ENCODE measurements at regions not wholly inside any gene's neighbourhood (a gene's known extent, or its start where the extent isn't known, plus 50 kb on each side); places are given as distances from the start of the nearest gene placed in this dataset.
"Not testable (repeated sequence)": the region's sequence is repeated elsewhere in the genome, so short reads cannot be mapped to it uniquely, and the experiment has no call there.

DNA sequence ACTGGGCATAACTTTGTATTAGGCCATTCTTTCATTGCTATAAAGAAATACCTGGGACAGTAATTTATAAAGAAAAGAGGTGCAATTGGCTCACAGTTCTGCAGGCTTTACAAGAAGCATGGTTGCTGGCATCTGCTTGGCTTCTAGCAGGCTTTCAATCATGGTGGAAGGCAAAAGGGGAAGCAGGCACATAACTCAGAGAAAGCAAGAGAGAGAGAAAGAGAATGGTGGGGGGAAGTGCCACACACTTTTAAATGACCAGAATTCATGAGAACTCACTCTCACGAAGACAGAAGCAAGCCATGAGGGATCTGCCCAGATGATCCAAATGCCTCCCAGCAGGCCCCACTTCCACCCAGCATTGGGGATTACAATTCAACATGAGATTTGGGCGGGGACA is 179.7 kb downstream of the SPRY2 start:
- no peak for ATAC-seq
- Mint-ChIP-seq H3K36me3 (no peaks in the 10 kb centered on the region), H3K27ac (no peak overlapping the region), H3K9me3 (peaks cover 8% of the 10 kb centered on the region in 2 donors)
- no peak for DNase-seq (ENCODE audit: low spot score in 2 of 2)

DNA sequence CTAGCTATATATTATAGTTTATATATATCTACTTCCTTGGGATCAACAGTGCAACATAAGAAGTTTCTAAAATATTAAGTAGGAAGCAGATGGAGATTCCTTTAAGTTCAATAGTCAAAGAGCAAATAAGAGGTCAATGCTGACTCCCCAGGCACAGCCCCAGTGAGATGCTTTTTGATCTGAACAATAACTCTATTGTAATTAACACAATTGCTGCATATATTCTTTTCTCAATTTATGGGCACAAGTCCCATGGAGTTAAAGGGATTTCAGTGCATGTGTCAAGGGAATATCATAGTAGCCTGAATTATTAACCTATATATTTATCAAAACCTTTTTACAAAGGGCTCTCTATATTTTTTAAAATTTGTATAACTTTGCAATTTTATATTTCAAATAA is 180.8 kb downstream of the SPRY2 start:
- no peak for ATAC-seq
- Mint-ChIP-seq H3K9me3 (peaks cover 8% of the 10 kb centered on the region in 2 donors), H3K36me3 (no peaks in the 10 kb centered on the region), H3K27ac (no peak overlapping the region)
- DNase-seq (ENCODE audit: low spot score in 2 of 2) = no peak

DNA sequence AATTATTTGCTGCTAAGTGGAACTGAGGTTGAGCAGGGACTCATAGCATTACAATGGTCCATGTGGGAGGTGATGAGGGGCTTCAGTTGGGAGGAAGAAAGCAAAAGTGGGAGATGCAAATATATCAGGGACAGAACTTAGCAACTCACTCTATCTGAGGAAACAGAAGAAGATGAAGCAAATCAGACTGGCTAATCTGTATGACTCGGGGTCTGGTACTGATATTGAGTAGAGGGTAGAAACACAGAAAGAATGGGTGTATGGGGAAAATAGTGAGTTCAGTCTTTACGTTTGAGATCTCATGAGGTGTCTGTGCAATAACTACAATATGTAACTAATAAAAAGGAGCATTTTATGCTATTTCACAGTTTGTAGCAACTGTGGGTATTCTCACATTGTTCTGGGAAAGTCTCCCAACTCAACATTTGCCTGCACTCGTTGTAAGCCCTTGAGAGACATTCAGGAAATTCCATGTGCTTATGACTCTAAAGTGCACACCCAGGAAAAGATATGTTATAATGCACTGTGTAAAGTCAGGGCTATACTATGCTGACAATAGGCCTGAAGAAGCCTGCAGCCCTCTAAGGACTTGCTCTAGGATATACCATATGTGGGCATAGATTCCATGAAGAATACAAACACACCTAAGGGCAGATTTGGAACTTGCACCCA is 183.5 kb downstream of the SPRY2 start:
- no peak overlapping the region for H3K27ac Mint-ChIP-seq
- H3K9me3 Mint-ChIP-seq = peaks cover 3 to 8% of the 10 kb centered on the region in 2 donors
- H3K36me3 Mint-ChIP-seq = no peaks in the 10 kb centered on the region
- ATAC-seq (no peak), DNase-seq (ENCODE audit: low spot score in 2 of 2) (no peak)

DNA sequence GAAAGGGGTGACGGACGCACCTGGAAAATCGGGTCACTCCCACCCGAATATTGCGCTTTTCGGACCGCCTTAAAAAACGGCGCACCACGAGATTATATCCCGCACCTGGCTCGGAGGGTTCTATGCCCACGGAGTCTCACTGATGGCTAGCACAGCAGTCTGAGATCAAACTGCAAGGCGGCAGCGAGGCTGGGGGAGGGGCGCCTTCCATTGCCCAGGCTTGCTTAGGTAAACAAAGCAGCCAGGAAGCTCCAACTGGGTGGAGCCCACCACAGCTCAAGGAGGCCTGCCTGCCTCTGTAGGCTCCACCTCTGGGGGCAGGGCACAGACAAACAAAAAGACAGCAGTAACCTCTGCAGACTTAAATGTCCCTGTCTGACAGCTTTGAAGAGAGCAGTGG is 188.8 kb downstream of the SPRY2 start:
- H3K27ac Mint-ChIP-seq; H3K36me3 Mint-ChIP-seq; DNase-seq (ENCODE audit: low spot score in 2 of 2); ATAC-seq; H3K9me3 Mint-ChIP-seq: not testable (repeated sequence)

DNA sequence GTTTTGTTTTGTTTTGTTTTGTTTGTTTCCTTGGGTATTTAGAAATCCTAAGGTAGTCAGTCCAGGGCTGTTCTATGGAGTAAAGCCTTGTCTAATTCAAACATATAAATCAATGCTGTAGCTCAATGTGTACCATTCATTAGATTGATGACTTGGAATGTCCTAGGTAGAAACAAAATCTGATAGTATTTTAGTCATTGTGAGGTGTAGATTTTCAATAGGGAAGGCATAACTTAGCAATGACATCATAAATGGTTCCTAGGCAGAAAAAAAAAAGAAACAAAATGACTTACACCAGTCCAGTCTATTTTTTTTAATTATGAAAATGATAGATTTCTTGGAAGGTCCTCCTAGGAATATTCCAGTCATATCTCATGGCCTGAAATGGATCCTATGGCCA is 189.9 kb downstream of the SPRY2 start:
- no peak for DNase-seq (ENCODE audit: low spot score in 2 of 2)
- ATAC-seq = no peak
- Mint-ChIP-seq H3K27ac (no peak overlapping the region), H3K9me3 (peaks cover 4 to 5% of the 10 kb centered on the region in 2 donors), H3K36me3 (no peaks in the 10 kb centered on the region)

DNA sequence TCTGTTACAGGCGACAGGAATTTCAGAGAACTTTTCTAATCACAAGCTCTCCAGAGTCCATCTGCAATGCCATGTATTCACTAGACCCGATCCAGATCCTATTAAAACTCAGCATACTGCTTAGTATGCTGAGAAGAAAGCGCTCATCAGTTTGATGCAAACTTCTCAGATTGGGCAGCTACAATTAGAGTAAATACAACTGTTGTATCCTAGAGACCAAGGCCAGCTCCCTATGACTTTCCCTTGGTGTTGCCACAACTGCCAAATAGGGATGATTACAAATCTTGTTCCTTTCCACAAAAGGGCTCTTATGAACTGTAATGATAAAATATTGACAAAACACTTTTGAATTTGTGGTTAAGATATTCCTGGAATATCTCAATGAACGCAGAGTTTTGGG is 191.2 kb downstream of the SPRY2 start:
- Mint-ChIP-seq H3K9me3 (peaks cover 4 to 5% of the 10 kb centered on the region in 2 donors), H3K36me3 (no peaks in the 10 kb centered on the region), H3K27ac (no peak overlapping the region)
- DNase-seq (ENCODE audit: low spot score in 2 of 2) = no peak
- ATAC-seq = no peak

DNA sequence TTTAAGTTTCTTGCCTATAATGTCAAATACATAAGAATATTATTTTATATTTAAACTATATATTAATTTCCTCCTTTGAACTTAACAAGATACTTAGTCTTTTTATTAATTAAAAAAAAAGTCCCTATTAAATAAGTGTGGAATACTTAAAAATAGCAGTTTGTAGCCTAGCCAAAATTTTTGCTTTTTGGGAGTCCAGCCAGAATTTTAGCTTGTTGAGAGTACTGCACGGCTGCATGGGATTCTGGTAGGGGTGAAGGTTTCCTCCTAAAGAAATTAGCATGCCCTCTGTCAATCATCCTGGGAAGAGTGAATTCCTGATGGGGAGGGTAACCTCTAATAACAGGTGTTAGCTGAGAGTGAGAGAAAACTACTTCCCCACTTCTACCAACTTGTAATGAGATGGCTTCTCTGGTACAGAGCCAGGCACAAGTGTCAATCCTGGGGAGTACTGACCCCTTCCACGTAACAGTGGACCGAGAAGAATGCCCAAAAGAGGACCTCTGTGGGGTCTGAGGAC is 195.7 kb downstream of the SPRY2 start:
- Mint-ChIP-seq H3K27ac (no peak overlapping the region), H3K9me3 (no peaks in the 10 kb centered on the region), H3K36me3 (no peaks in the 10 kb centered on the region)
- DNase-seq (ENCODE audit: low spot score in 2 of 2) = no peak
- no peak for ATAC-seq

DNA sequence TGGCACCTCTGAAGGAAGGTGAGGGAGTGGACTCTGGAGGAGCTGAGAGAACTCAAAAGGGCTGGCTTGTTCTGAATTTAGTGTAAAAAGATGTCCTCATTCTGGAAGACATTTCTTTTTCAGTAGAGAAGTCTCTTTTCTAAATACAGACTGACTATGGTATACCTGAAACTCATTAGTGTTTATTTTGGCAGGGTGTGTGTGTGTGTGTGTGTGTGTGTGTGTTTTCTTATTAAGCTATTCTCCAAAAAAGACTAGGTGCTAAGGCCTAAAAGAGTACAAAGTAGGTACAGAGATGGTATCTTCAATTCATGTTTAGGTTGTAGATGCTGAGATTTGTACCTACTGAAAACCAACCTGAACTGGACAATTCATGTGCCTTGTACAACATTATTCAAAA is 196.4 kb downstream of the SPRY2 start:
- H3K9me3 Mint-ChIP-seq = no peaks in the 10 kb centered on the region
- H3K27ac Mint-ChIP-seq = no peak overlapping the region
- no peak for ATAC-seq
- H3K36me3 Mint-ChIP-seq = no peaks in the 10 kb centered on the region
- DNase-seq (ENCODE audit: low spot score in 2 of 2) = no peak

DNA sequence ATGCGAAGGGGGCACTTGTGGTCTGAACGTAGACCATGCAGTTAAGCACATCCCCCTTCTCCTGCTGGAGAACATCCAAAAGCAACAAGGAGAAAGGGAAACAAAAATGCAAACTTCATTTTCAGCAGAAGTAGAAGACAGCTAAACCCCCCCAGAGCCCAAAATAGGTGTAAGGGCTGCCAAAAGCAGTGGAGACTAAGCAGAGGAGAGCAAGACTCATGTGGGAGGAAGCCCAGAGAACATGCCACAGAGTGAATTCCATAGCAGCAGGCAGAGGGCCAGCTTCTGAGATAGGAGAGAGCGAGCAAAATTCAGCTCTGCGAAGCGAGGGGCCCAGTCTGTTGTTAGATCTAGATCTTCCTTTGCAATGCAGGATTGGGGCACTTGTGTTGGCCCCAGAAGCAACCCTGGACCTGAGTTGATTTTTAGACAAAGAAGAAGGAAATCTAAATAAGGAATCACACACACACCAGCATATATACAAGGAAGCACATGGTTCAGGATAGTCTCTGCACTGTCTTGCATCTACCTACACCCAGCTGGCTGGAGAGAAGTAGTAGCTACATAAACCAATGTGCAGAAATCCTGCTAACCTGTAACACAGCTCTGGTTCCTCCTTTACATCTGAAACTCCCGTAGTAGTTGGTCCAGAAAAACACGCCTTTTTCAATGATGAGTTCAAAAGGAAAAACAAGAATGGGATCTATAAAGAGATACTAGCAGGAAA is 199.6 kb downstream of the SPRY2 start:
- no peak for ATAC-seq
- no peaks in the 10 kb centered on the region for H3K9me3 Mint-ChIP-seq
- H3K36me3 Mint-ChIP-seq = no peaks in the 10 kb centered on the region
- no peak for DNase-seq (ENCODE audit: low spot score in 2 of 2)
- no peak overlapping the region for H3K27ac Mint-ChIP-seq

DNA sequence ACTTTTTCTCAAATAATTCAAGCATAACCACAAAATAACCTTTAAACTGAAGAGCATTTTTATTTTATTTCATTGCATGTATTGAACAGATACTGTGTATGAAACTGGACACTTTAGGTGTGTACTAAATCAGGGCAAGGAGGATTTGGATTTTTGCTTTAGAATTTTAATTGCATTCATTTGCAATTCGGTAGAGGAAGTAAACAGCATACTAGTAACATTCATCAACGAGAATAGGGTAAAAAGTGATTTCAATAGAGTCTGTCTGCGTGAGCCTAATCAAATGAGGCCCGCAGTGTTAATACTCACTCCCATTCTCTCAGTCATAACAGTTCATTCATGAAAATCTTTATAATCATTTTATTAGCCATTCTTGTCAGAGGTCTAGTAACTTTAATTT is 200.2 kb downstream of the SPRY2 start:
- DNase-seq (ENCODE audit: low spot score in 2 of 2) (no peak), ATAC-seq (no peak)
- no peaks in the 10 kb centered on the region for H3K36me3 Mint-ChIP-seq
- no peak overlapping the region for H3K27ac Mint-ChIP-seq
- no peaks in the 10 kb centered on the region for H3K9me3 Mint-ChIP-seq

DNA sequence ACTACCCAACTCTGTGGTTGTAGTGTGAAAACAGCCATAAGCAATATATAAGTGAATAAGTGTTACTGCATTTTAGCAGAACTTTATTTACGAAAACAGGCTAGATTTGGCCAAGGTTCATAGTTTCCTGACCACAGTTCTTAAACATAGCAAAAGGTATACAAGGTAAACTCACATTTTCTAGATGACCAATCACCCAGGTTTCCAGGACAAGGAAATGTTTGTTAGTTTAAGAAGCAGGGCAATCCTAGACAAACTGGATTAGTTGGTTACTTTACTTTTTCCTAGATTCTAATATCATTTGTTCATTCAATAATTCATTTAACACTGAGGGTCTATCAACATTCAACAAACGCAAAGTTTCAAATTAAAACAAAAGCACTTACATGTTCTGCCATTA is 201.7 kb downstream of the SPRY2 start:
- ATAC-seq (no peak), DNase-seq (ENCODE audit: low spot score in 2 of 2) (no peak)
- no peaks in the 10 kb centered on the region for H3K36me3 Mint-ChIP-seq
- H3K9me3 Mint-ChIP-seq = no peaks in the 10 kb centered on the region
- no peak overlapping the region for H3K27ac Mint-ChIP-seq

DNA sequence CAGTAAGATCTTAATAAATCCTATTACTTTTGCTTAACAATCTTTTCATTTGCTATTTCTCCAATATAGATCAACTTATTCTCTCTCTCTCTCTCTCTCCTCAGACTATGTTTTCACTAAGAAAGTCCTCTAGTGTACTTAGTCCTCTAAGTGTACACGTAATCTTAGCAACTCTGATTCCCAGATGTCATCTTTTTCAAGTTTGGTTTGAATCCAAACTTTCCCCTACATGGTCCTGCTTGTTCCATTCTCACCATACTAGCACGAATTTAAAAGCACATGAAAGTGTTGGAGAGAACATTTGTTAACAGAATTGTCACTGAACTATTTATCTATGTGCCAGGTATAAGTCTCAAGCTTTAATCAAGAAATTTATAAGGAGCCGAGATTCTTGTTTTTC is 202.9 kb downstream of the SPRY2 start:
- Mint-ChIP-seq H3K9me3 (no peaks in the 10 kb centered on the region), H3K36me3 (no peaks in the 10 kb centered on the region), H3K27ac (no peak overlapping the region)
- DNase-seq (ENCODE audit: low spot score in 2 of 2) (no peak), ATAC-seq (no peak)

DNA sequence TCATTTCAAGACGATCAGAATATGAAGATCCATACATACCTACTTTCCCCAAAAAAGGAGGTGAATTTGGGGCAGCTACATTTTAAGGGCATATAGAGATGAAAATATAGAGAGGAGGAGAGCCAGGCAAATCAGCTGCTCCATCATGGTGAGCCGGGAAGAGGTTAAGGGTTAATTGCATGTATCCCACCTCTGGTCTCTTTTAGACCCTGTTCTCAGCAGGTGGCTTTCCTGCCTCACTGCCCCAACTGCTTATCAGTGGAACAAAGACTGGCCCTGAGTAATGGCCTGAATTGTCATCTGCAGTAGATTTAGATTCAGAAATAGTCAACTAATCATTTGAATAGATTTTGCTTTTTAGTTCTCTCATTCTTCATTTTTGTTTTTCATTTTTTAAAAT is 206.6 kb downstream of the SPRY2 start:
- ATAC-seq (no peak), DNase-seq (ENCODE audit: low spot score in 2 of 2) (no peak)
- Mint-ChIP-seq H3K36me3 (no peaks in the 10 kb centered on the region), H3K27ac (no peak overlapping the region), H3K9me3 (no peaks in the 10 kb centered on the region)

DNA sequence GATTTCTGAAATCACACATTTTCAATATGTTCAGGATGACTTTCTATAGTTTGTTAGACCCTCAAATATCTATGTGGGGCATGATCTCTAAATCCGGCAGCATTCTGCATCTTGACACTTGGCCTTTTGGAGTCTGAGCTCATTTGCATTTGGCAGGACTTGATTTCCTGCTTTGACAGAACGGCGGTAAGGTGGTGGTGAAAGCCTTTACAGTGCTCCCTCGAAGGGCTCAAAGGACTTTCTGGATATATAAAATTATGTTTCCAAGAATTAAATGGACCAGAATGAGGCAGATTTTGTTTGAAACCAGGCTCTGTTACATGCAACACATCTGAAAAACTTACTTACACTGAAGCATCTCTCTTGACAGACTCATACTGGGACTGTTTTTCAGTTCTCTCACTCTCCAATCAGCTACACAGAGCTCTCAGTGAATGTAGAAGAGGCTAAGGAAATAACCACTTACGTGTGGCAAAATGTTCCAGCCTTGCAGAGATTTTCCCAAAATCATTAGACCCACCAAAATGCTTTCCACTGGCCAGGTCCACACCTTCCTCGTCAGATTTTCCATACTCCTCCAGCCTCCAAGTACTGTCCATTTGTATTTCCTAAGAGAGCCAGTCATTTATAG is 207.2 kb downstream of the SPRY2 start:
- ATAC-seq = no peak
- no peak for DNase-seq (ENCODE audit: low spot score in 2 of 2)
- Mint-ChIP-seq H3K27ac (no peak overlapping the region), H3K9me3 (no peaks in the 10 kb centered on the region), H3K36me3 (no peaks in the 10 kb centered on the region)

DNA sequence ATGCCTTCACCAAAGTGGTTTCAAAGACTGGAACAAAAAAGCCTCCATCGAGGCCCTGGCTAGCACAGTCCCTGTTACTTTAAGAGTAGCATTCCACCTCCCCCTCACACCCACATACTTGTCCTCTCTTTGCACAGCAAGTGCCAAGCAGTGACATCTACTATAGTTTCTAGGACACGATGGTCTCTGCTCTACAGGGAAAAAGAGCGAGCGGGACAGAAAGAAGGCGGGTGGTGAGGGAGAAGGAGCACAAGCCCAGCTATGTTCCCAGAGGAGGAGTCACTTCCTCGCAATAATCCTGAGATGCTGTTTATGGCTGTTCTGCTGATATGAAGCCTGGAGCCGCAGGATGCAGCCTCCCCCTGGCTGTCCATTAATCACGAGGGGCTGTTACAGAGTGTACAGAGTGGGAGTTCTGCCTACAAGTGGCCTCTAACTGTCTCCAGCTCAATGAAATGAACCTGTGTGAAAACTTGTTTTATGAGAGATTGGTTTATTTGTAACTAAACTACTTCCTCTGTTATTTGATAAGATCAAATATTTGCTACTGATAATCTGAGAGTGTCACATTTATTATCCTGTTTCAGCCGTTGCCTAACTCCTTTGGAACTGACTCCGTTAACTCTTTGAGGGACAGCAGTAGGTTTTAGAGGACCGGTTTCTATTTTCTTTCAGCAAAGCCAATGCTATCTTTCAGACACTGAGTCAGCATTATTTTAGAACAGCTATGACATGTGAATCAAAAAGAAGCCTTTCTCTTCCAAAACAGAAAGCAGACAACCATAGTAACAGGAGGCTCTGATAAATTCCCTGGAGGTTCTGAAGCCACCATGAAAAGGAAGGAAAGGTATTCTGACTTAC is 208.0 kb downstream of the SPRY2 start:
- Mint-ChIP-seq H3K9me3 (no peaks in the 10 kb centered on the region), H3K36me3 (no peaks in the 10 kb centered on the region), H3K27ac (no peak overlapping the region)
- DNase-seq (ENCODE audit: low spot score in 2 of 2) (no peak), ATAC-seq (no peak)

DNA sequence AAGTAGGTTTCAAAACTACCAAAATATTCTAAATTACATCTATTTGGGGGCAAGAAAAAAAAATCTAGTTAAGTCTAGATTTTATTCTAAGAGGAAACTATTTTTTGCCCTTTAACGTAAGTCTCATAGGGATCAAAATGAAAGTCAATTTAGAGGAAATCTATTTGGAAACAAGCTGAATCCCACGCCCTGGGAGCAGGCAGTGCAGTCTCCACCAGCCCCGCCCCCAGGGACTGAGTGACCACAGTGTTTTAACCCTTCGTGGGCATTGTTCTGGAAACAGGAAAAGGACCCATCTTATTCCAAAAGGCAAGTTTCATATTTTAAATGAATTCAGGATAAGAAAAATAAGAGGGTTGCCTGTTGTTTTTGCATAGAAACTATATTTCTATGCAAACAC is 209.7 kb downstream of the SPRY2 start:
- ATAC-seq = no peak
- no peak overlapping the region for H3K27ac Mint-ChIP-seq
- H3K36me3 Mint-ChIP-seq = no peaks in the 10 kb centered on the region
- H3K9me3 Mint-ChIP-seq = no peaks in the 10 kb centered on the region
- DNase-seq (ENCODE audit: low spot score in 2 of 2) = no peak

All from activated naive CD4-positive, alpha-beta T cell treated with anti-CD3 and anti-CD28 coated beads, Interleukin-2, amount 50 U/mL, for 72 hours (primary cell).